GM18907 (cell line): ENCODE measurements at regions not wholly inside any gene's neighbourhood (a gene's known extent, or its start where the extent isn't known, plus 50 kb on each side); places are given as distances from the start of the nearest gene placed in this dataset.
"Not testable (repeated sequence)": the region's sequence is repeated elsewhere in the genome, so short reads cannot be mapped to it uniquely, and the experiment has no call there.

ENCODE experiments used
- ATAC-seq: cut with Tn5 transposase; IDR thresholded peaks from one replicate; pipeline ENCODE4 v1.9.1; 2021; ENCODE audit warnings: mild to moderate bottlenecking, moderate library complexity; ENCODE audit not compliant: unreplicated experiment

DNA sequence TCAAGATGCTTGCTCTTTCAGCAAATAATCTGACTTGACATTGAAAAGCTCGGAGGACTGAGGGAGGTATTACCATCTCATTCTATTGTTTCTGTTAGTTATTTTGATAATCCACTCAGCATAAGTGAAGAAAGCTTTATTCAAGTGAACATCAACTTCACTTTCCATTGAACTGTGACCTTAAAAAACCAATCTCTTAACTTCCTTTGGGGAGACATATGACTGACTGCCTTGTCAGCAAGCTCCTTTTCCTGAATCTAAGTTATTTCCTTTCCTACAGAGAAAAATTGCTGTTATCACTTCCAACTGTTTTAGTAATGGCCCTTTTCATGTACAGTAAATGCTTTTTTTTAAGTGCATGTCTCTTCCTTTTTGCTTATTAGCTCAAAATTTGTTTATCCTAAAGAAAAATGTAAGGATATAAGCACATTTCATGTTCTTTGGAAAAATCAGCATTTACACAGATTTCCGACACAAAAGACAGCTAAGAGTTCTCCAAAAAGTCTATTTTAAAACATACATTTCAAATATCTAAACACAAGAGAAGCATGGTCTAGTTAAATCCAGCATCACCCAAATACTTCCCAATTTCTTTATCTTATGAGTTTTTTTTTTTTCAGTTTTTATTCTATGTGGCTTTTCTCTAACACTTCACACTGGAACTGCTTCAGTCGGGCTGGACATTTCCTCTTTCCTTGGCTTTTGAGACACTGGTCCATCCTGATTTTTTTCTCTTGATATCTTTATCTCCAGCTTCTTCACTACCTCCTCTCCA lies 117.9 kb upstream of the DAB2 start:
- no peak for ATAC-seq

DNA sequence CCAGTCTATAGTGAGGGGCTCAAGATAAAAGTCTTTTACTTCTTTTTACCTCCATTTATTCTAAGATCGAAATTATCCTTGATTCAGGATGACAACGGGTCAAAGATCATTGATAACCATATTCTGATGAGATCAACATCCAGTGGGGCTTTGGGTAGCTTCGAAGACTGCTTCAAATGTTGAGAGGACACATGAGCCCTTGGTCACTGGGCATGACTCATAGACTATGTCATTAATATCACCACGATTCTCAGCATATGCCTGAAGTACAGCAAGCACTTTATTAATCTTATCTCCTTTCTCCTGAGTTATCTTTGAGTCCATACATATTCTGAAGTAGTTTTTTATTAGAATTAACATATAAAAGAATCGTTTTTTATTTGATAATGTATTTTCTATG lies 117.1 kb upstream of the DAB2 start:
- no peak for ATAC-seq

DNA sequence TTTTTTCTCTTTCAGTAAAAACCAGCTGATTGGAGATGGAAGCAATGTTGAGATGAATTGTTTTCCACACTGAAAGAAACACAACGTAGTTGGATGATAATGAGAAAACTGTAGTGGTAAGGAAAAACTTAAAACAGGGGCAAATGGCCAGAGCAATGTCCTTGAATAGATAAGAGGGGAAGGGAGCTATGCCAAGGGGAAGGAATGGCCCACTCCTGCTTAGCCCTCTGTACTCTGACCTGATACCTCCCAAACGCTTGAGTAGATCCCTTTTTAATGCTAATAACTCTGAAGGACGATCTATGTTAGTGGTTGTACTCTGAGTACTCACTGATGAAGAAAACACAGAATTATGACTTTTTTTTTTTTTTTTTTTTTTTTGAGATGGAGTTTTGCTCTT lies 114.7 kb upstream of the DAB2 start:
- ATAC-seq: no peak

DNA sequence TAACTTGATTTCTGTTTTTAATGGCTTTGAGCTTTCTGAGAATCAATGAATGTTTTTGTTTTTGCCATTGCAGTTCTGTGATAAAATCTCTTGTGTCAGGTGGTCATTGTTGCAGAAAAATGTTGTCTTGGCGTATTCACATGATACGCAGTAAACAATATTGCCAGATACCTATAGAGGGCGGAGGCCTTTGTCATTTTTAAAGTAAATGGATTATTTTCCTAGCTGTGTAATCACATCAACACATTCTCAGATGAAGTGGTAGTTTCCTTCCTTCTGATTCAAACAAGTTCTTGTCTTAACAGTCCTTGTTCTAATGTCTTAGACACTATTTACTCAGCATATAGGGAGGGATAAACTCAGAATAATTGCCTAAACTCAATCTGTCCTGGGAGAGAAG lies 109.9 kb upstream of the DAB2 start:
- no peak for ATAC-seq

DNA sequence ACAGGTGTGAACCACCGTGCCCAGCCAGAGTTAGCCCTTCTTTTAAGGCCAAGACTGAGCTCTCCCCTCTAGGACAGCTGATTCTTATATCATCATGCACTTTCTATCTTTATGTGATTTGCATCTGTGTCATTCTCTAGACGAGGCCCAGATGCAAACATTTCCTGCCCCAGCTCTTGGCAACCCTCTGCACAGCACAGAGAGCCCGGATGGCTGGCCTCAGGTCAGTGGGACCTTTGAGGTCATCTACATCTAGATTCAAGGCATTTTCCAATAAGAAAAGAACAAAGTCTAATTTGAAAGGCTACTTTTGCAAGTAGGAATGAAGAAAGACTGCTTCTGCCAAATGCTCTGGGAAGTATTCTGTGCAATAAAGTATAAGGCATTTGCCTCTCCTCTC lies 109.0 kb upstream of the DAB2 start:
- no peak for ATAC-seq

DNA sequence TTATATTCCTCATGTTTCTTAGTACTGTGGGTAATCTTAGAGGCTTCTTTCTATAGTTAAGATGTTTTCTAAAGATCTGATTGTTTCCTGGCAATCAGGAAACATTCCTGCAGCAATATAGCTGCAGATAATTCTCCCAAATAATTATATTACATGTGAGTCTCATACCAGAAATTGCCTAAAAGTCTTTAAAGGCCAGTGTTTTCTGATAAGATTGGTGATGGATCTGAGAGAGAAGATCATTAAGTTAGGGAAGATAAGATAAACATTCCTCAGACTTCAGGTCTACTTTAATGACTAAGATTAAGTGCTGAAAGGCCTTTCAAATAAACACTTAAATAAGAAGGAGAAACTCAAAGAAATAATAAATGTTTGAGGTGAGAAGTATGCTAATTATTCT lies 107.7 kb upstream of the DAB2 start:
- ATAC-seq: no peak

DNA sequence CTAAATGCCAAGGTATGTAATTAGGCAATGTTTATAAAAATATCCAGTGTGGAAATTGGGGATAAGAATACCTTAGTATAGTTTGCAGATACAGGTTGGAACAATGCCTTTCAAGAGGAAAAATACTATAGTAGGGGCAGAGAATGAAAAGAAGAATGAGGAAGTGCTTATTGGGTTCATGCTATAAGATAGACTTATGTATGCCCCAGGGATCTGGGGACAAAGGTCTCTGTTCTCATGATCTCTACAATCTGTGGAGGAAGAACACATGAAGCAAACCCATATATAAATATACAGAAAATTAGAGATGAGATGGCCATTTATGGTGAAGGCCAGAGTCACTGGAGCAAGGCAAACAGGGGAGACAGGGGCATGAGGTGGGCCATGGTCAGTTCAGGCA lies 106.5 kb upstream of the DAB2 start:
- ATAC-seq: no peak

DNA sequence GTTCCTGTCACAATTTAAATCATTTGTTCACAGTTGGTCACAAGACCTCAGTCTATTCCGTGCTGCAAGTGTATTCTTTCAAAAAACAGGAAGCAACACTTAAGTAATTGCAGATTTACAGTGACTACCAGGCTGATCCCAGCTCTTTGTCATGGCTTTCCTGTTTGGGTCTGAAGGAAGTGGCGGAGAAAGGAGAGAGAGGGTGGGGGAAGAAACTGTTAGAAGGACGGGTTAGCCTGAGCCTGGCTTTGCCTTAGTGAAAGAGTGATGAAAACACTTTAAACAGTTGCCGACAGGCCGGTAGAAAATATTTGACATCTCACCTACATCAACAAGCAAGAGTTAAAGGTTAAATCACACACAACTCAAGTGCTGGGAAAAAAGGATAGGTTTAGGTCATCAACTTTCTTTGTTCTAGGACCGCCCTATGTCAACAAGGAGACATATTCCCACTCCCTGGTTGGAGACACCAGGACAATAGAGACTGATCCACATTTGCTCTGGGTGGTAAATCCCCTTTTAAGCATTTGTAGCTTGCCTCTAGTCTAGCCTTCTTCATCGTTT lies 102.2 kb upstream of the DAB2 start:
- ATAC-seq: no peak

DNA sequence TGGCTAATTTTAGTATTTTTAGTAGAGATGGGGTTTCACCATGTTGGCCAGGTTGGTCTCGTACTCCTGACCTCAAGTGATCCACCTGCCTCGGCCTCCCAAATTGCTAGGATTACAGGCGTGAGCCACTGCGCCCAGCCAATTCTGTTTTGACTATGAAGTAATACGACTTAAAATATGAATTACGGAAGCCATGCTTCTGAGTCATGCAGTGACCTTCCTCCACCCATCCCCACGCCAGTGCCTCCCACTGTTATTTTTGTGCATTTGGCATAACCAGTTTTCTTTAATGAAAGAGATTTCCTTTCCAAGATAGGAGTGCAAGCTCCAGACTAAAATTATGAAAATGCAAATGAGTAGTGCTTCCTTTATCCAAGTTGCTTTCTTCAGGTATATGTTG lies 101.0 kb upstream of the DAB2 start:
- ATAC-seq: not testable (repeated sequence)

DNA sequence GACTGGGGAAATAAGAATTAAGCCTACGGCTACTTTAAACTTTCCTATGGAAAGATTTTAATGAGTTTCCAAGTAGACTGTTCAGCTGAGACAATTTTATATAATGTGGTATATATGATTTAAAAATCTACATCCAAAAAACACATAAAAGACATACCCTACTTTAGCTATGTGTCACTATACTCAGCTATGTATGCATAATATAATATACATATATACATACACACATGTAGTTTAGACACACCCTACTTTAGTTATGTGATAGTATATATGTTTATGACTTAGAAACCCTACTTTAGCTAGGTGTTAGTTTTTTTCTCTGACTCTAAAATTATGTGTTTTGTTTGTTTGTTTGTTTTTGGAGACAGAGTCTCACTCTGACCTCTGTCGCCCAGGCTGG lies 100.5 kb upstream of the DAB2 start:
- ATAC-seq: no peak

DNA sequence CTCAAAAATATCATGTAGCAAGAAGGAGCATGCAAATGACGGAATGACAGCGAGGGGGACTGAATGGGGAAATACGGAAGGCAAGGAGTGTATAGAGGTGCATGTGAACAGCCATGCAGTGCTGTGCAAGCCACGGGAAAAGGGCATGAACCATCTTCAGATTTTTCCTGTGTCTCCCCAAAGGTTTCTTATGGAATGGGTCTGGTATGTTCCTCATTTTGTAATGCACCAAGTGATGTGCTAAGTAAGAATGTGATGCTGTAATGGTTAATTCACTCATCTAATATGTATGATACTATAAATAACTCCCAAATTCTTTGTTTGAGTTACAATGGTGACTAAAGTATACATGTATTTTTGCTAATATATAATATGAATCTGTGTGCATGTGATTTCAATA lies 99.0 kb upstream of the DAB2 start:
- no peak for ATAC-seq

DNA sequence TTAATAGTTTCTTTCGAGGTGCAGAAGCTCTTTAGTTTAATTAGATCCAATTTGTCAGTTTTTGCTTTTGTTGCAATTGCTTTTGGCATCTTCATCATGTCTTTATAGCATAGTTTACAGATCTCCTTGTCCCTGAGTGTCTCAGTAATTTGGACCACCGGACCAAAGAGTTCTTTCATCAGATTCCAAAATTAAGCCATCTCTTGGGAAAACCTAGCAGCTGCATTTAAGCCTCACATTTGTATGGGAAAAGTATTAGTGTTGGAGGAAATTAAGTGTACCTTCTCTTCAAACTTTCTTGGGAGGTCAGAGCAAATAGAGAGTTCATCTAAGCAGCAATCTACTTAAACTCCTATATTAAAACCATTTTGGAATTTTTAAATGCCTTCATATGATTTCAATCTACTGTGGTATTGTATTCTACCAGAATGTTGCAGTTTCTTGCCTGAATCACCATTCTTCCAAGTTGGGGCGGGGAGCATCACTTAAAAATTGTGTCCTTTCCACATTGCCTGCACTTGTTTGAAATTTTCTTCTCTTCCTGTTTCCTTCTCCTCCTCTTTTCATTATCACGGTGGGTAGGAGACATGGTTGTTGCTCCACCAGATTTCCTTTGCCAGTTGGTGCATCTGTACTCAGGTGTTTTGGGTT lies 97.3 kb upstream of the DAB2 start:
- ATAC-seq: no peak

DNA sequence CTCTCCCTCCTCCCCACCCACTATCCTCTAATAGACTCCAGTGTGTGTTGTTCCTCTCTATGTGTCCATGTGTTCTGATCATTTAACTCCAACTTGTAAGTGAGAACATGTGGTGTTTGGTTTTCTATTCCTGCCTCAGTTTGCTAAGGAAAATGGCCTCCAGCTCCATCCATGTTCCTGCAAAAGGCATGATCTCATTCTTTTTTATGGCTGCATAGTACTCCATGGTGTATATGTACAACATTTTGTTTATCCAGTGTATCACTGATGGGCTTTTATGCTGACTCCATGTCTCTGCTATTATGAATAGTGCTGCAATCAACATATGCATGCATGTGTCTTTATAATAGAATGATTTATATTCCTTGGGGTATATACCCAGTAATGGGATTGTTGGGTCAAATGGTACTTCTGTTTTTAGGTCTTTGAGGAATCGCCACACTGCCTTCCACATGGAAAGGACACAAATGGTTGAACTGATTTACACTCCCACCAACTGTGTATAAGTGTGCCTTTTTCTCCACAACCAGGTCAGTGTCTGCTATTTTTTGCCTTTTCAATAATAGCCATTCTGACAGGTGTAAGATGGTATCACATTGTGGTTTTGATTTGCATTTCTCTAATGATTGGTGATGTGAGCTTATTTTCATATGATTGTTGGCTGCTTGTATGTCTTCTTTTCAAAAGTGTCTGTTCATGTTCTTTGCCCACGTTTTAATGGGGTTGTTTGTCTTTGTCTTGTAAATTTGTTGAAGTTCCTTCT lies 96.5 kb upstream of the DAB2 start:
- no peak for ATAC-seq

DNA sequence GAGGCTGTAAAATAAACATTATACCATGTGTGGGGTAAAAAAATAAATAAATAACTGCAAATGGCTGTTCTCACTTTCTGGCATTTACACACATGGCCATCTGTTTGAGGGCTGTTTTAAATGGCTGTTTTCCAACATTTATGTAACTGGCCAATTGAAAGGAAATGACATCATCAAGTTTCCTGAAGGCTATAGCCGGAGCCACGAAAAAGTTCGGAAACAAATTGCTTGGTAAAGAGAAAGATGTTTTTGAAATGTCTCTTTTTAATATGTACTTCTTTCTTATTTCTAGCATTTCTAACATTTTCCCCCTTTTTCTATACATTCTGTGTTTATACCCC lies 95.4 kb upstream of the DAB2 start:
- no peak for ATAC-seq

DNA sequence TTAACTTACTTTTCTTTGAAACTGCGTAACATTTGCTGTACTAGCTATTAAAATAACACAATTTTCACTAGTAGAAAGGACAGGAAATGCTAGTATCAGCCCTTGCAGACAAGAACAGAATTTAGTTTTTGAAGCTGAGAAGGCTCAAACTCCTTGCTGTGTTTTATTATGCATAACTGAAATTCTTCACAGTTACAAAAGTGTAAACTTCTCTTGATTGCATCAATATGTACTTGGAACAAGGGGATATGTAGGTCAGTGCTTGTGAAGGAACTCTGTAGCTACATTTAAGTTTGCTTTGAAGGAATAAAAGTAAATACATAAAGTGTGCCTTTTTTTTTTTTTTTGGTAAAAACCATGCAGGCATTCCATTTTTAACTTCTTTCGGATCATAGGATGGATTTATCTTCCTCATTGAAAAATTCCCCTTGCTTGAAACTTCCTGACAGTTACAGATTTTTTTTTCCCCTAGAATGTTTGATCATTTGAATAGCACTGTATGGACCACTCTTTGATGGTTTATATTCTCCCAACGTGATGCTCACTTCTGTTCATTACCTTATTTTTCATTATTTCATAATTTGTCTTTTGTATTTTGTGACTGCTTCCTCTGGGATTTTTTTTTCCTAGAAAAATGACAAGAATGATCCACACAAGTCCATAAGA lies 94.9 kb upstream of the DAB2 start:
- no peak for ATAC-seq

DNA sequence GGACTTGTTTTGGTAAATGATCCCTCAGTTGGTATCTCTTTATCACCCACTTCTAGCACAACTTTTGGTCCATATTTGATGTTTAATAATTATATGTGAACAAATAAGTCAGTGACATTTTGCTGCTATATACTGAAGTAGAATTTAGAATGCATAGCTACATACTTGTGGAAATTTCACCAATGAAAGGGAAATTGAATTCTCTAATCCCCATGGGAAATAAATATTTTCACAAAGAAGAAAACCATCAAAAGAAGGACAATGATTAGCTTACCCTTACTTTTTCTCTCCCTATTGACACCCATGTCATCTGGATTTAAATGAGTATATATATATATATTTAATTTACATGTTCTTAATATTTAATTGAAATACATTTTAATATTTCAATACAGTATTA lies 94.3 kb upstream of the DAB2 start:
- no peak for ATAC-seq

DNA sequence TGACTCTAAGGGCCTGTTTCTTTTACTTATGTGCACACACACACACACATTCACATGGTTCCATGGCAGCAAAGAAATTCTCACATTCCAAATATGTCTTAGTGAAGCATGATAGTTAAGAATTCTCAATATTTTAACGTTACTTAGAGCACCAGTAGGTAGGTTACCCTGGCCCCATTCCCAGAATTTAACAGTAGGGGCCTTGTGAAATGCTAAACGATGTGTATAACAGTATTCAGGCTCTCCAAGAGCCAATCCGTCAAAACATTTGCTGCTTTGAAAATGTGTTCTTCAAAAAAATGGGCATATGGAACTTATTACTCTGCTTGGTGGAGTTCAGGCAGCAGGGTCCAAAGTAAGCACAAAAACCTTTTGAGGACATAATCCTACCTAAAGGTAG lies 93.7 kb upstream of the DAB2 start:
- no peak for ATAC-seq

DNA sequence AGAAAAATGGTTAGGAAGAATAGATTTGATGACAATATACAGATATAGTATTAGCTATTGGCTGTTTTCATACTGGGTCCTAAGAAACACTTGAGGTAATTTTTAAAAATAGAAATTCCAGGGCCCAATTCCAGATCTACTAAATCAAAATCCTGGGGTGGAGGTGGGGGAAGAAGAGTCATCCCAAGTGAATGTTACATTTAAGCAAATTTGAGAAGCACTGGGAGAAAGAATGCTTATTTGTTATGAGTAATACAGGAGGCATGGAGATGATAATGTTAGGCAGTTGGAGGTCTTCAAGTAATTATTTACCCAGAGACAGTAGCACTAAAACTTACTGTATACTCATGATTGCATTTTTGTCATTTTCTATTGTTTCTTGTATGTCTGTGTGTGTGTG lies 93.0 kb upstream of the DAB2 start:
- ATAC-seq: no peak

DNA sequence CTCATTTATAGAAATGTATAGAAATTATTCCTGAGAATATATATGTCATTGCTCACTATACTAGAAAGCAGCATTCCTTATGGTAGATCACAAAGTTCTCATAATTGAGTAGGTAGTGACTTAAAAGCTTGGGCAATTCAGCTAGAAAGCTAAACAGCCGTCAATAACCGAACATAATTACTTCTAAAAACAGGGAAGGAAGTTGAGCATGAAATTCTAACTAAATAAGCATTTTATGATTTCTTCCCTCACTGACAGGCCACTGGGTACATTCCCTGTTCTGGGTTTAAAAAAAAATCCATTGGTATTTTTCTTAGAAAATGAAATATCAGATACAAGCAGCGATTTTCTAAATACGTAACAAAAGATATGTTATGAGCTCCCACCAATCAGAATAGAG lies 91.1 kb upstream of the DAB2 start:
- ATAC-seq: no peak

DNA sequence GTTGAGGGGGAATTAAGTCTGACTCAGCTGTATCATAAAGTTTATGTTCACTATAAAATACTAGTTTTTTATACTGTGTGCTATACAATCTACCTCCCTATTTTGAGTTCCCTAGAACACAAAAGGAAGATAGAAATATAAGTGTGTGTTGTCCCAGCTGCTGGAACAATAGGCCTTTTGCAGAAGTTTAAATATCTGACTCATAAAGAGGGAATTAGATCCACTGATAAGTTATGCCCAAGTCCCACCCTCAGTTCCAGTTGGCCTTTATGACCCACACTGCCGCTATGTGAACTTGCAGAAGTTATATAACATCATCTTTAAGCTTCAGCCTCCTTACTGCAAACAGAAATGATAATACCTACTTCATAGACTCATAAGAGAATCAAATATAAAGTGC lies 88.5 kb upstream of the DAB2 start:
- no peak for ATAC-seq

DNA sequence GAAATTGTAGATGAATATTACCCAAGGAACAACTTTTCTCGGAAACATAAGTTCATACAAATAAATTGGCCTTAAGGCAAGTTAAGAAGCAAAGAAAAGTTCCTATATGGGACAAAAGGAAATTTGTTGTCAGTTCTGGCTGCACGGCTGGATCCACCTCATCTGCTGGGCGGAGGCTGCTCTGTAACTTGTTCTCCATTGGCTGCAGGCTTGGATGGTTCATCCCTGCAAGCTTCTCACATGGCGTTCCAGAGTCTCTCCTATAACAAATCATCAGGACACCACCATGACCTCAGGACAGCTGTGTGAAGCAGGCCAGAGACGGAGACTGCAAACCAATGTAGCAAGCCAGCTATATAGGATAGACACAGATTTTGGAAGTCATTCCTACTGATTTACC lies 81.4 kb upstream of the DAB2 start:
- ATAC-seq: no peak
